ENCODE measurements at regions not wholly inside any gene's neighbourhood (a gene's known extent, or its start where the extent isn't known, plus 50 kb on each side); places are given as distances from the start of the nearest gene placed in this dataset.

DNA sequence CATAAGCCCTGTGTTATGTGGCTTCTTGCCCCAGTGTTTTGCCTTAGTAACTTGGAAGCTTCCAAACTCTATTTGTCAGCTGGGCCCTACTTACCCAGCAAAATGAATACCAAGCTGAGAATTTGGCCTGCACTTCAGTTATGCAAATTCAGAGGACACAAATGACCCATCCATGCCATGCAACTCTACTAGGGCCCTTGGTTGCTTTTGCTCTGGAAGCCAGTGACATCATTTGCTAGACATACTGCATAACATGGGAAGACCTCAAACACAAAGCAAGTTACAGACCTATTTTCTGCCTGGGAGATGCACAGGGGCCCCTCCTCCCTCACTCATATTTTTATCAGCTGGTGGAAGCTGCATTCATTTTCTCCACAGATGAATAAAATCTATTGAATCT, 90.2 kb upstream of the PPM1H start:
- dilution Hi-C loops (cut with MboI; ENCODE audit: extremely low pct_ligation_motif_present, low sequenced_read_pairs): no loop called here
- Histone ChIP-seq H3K9me1 (replicated peaks; ENCODE audit: control insufficient read depth, extremely low read depth, insufficient read depth, low read length) (no peaks in the 10 kb centered on the region), H3K36me3 (ENCODE audit: control insufficient read depth in 2 of 2, extremely low read depth in 1 of 2, insufficient read depth in 2 of 2, low read length in 2 of 2) (no peaks in the 10 kb centered on the region), H3K9me3 (replicated peaks; ENCODE audit: control insufficient read depth, insufficient read depth, low read length) (no peaks in the 10 kb centered on the region), H3K9ac (replicated peaks; ENCODE audit: extremely low read depth, insufficient read depth, low read length) (no peak overlapping the region), H3K27me3 (ENCODE audit: control insufficient read depth in 2 of 2, insufficient read depth in 2 of 2, low read length in 2 of 2) (peaks cover 0 to 4% of the 10 kb centered on the region in 2 experiments), H3K4me3 (replicated peaks in 1 of 3; ENCODE audit: insufficient read depth in 1 of 3, low read depth in 1 of 3, low read length in 3 of 3) (no peak overlapping the region), H4K20me1 (replicated peaks; ENCODE audit: control insufficient read depth, extremely low read depth, insufficient read depth, low read length) (no peaks in the 10 kb centered on the region), H3K4me2 (ENCODE audit: insufficient read depth, low read length) (no peak overlapping the region), H3K4me1 (ENCODE audit: control insufficient read depth, extremely low read depth, insufficient read depth, low read length) (no peaks in the 10 kb centered on the region), H2AFZ (ENCODE audit: low read depth, low read length) (no peak overlapping the region), H3K27ac (ENCODE audit: insufficient read depth, low read depth, low read length) (no peak overlapping the region), H3K79me2 (ENCODE audit: control insufficient read depth, insufficient read depth, low read length) (no peaks in the 10 kb centered on the region)
- POLR2A ChIA-PET: no interaction called here
- intact Hi-C loops (cut with micrococcal nuclease): no loop called here
- no peak for TF ChIP-seq POLR2A (IDR thresholded peaks at IDR 0.05; ENCODE audit: low read depth, low read length)
- no peak for TF ChIP-seq EZH2 (IDR thresholded peaks at IDR 0.05; ENCODE audit: borderline replicate concordance, low read depth, low read length, severe bottlenecking)
- BruUV-seq (replicated peaks): no TSS peak
- FAIRE-seq: no peak
- DNase-seq (ENCODE audit: low read depth, low spot score): no peak
- CTCF ChIA-PET: interaction anchor here (0.5 to 1.5 kb wide), 2 partner anchors 25 to 721 kb away, joined by 3 to 4 read pairs; no protein-coding TSS in a partner anchor

DNA sequence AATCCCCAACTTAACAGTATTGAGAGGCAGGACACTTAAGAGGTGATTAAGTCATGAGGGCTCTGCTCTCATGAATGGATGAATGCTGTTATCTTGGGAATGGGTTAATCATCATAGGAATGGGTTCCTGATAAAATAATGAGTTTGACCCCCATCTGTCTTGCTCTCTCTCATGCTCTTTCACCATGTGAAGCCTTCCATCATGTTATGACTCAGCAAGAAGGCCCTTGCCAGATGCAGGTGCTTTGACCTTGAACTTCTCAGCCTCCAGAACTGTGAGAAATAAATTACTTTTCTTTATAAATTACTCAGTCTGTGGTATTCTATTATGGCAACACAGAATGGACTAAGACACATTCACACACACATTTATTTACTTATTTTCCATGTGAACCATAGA, 89.0 kb upstream of the PPM1H start:
- Histone ChIP-seq H3K79me2 (ENCODE audit: control insufficient read depth, insufficient read depth, low read length) (no peaks in the 10 kb centered on the region), H3K4me1 (ENCODE audit: control insufficient read depth, extremely low read depth, insufficient read depth, low read length) (no peaks in the 10 kb centered on the region), H3K9ac (replicated peaks; ENCODE audit: extremely low read depth, insufficient read depth, low read length) (no peak overlapping the region), H3K36me3 (ENCODE audit: control insufficient read depth in 2 of 2, extremely low read depth in 1 of 2, insufficient read depth in 2 of 2, low read length in 2 of 2) (no peaks in the 10 kb centered on the region), H3K27ac (ENCODE audit: insufficient read depth, low read depth, low read length) (no peak overlapping the region), H3K27me3 (ENCODE audit: control insufficient read depth in 2 of 2, insufficient read depth in 2 of 2, low read length in 2 of 2) (peaks cover 0 to 4% of the 10 kb centered on the region in 2 experiments), H3K9me3 (replicated peaks; ENCODE audit: control insufficient read depth, insufficient read depth, low read length) (no peaks in the 10 kb centered on the region), H3K9me1 (replicated peaks; ENCODE audit: control insufficient read depth, extremely low read depth, insufficient read depth, low read length) (no peaks in the 10 kb centered on the region), H3K4me2 (ENCODE audit: insufficient read depth, low read length) (no peak overlapping the region), H4K20me1 (replicated peaks; ENCODE audit: control insufficient read depth, extremely low read depth, insufficient read depth, low read length) (no peaks in the 10 kb centered on the region), H3K4me3 (replicated peaks in 1 of 3; ENCODE audit: insufficient read depth in 1 of 3, low read depth in 1 of 3, low read length in 3 of 3) (no peak overlapping the region), H2AFZ (ENCODE audit: low read depth, low read length) (no peak overlapping the region)
- TF ChIP-seq POLR2AphosphoS5 (IDR thresholded peaks at IDR 0.05; ENCODE audit: insufficient read depth, low read depth, low read length) (no peak), EZH2 (IDR thresholded peaks at IDR 0.05; ENCODE audit: borderline replicate concordance, low read depth, low read length, severe bottlenecking) (no peak), MYC (IDR thresholded peaks at IDR 0.05; ENCODE audit: low read depth, low read length) (no peak), GATA2 (IDR thresholded peaks at IDR 0.05; ENCODE audit: insufficient read depth, insufficient read length, low read depth, low read length) (no peak), JUN (IDR thresholded peaks at IDR 0.05; ENCODE audit: borderline replicate concordance, insufficient read depth, insufficient read length, low read depth) (no peak), FOS (IDR thresholded peaks at IDR 0.05; ENCODE audit: borderline replicate concordance, insufficient read depth, low read length) (no peak), POLR2A (IDR thresholded peaks at IDR 0.05; ENCODE audit: low read depth, low read length) (no peak)
- TF ChIP-seq, protein P1, sequence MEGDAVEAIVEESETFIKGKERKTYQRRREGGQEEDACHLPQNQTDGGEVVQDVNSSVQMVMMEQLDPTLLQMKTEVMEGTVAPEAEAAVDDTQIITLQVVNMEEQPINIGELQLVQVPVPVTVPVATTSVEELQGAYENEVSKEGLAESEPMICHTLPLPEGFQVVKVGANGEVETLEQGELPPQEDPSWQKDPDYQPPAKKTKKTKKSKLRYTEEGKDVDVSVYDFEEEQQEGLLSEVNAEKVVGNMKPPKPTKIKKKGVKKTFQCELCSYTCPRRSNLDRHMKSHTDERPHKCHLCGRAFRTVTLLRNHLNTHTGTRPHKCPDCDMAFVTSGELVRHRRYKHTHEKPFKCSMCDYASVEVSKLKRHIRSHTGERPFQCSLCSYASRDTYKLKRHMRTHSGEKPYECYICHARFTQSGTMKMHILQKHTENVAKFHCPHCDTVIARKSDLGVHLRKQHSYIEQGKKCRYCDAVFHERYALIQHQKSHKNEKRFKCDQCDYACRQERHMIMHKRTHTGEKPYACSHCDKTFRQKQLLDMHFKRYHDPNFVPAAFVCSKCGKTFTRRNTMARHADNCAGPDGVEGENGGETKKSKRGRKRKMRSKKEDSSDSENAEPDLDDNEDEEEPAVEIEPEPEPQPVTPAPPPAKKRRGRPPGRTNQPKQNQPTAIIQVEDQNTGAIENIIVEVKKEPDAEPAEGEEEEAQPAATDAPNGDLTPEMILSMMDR (IDR thresholded peaks at IDR 0.05; ENCODE audit: extremely low read depth in 1 of 2, insufficient read depth in 1 of 2, low read depth in 1 of 2, low read length in 2 of 2): no peak
- TF ChIP-seq, protein P2, sequence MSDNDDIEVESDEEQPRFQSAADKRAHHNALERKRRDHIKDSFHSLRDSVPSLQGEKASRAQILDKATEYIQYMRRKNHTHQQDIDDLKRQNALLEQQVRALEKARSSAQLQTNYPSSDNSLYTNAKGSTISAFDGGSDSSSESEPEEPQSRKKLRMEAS (IDR thresholded peaks at IDR 0.05; ENCODE audit: insufficient read depth, insufficient read length): no peak
- dilution Hi-C loops (cut with MboI; ENCODE audit: extremely low pct_ligation_motif_present, low sequenced_read_pairs): no loop called here
- CTCF ChIA-PET: interaction anchor here (1.5 kb wide), 1 partner anchor 26 kb away, joined by 3 read pairs; no protein-coding TSS in a partner anchor
- FAIRE-seq (no peak), DNase-seq (ENCODE audit: low read depth, low spot score) (no peak)
- intact Hi-C loops (cut with micrococcal nuclease): no loop called here
- POLR2A ChIA-PET: no interaction called here
- BruUV-seq (replicated peaks): no TSS peak

Measured in endothelial cell of umbilical vein (primary cell).